Endothelial cell (in vitro differentiated cells): ENCODE measurements at regions not wholly inside any gene's neighbourhood (a gene's known extent, or its start where the extent isn't known, plus 50 kb on each side); places are given as distances from the start of the nearest gene placed in this dataset.

Experiments used
- DNase-seq: peaks from one replicate; pipeline ENCODE4 v3.0.0; 2021; ENCODE audit warnings: low spot score
- H3K27ac Mint-ChIP-seq: one replicate; pipeline ENCODE4 v1.8.0; 2021; ENCODE audit warnings: mixed read lengths, inconsistent platforms; ENCODE audit not compliant: unreplicated experiment
- H3K27me3 Mint-ChIP-seq: one replicate; pipeline ENCODE4 v1.8.0; 2021; ENCODE audit warnings: mild to moderate bottlenecking, moderate library complexity, mixed read lengths, inconsistent platforms; ENCODE audit not compliant: unreplicated experiment
- H3K36me3 Mint-ChIP-seq: one replicate; pipeline ENCODE4 v1.8.0; 2021; ENCODE audit warnings: mild to moderate bottlenecking, low read depth, mixed read lengths, inconsistent platforms; ENCODE audit not compliant: unreplicated experiment
- H3K4me1 Mint-ChIP-seq: one replicate; pipeline ENCODE4 v1.8.0; 2021; ENCODE audit warnings: mild to moderate bottlenecking, mixed read lengths, inconsistent platforms; ENCODE audit not compliant: unreplicated experiment
- H3K4me3 Mint-ChIP-seq: one replicate; pipeline ENCODE4 v1.8.0; 2021; ENCODE audit warnings: mild to moderate bottlenecking, mixed read lengths, inconsistent platforms; ENCODE audit not compliant: unreplicated experiment
- H3K9me3 Mint-ChIP-seq: one replicate; pipeline ENCODE4 v1.8.0; 2021; ENCODE audit warnings: mixed read lengths, inconsistent platforms; ENCODE audit not compliant: unreplicated experiment
- CTCF ChIP-seq: fragments of 200-600 bp; sonication (generic); IDR thresholded peaks from one replicate; pipeline ENCODE4 v1.5.0; 2021; ENCODE audit warnings: antibody characterized with exemption; ENCODE audit not compliant: unreplicated experiment

- H3K27ac Mint-ChIP-seq, result no peak overlapping the region
- DNase-seq, result no peak
- H3K9me3 Mint-ChIP-seq, result no peaks in the 10 kb centered on the region
- no peaks in the 10 kb centered on the region for H3K36me3 Mint-ChIP-seq
- TF ChIP-seq CTCF, result no peak
- H3K4me1 Mint-ChIP-seq, result no peaks in the 10 kb centered on the region
- no peak overlapping the region for H3K4me3 Mint-ChIP-seq
- no peaks in the 10 kb centered on the region for H3K27me3 Mint-ChIP-seq
Measured at GRCh38 chr4:23070848-23071570, 378.3 kb downstream of the GBA3 start.

- Mint-ChIP-seq H3K27me3 (no peaks in the 10 kb centered on the region), H3K36me3 (no peaks in the 10 kb centered on the region), H3K9me3 (no peaks in the 10 kb centered on the region), H3K4me3 (no peak overlapping the region), H3K27ac (no peak overlapping the region), H3K4me1 (no peaks in the 10 kb centered on the region)
- no peak for TF ChIP-seq CTCF
- no peak for DNase-seq
Measured at GRCh38 chr4:23068756-23069155, 376.0 kb downstream of the GBA3 start.

- DNase-seq, result no peak
- no peaks in the 10 kb centered on the region for H3K4me1 Mint-ChIP-seq
- TF ChIP-seq CTCF, result no peak
- no peaks in the 10 kb centered on the region for H3K27me3 Mint-ChIP-seq
- H3K27ac Mint-ChIP-seq, result no peak overlapping the region
- no peaks in the 10 kb centered on the region for H3K36me3 Mint-ChIP-seq
- H3K4me3 Mint-ChIP-seq, result no peak overlapping the region
- no peaks in the 10 kb centered on the region for H3K9me3 Mint-ChIP-seq
Measured at GRCh38 chr4:23068287-23068686, 375.6 kb downstream of the GBA3 start.

- H3K27me3 Mint-ChIP-seq, result no peaks in the 10 kb centered on the region
- H3K36me3 Mint-ChIP-seq, result no peaks in the 10 kb centered on the region
- H3K4me3 Mint-ChIP-seq, result no peak overlapping the region
- no peak for TF ChIP-seq CTCF
- no peaks in the 10 kb centered on the region for H3K9me3 Mint-ChIP-seq
- no peak for DNase-seq
- peaks cover 4% of the 10 kb centered on the region for H3K4me1 Mint-ChIP-seq
- H3K27ac Mint-ChIP-seq, result no peak overlapping the region
Measured at GRCh38 chr4:23062188-23062587, 369.5 kb downstream of the GBA3 start.

GRCh38 chr4:23061431-23061830, 368.7 kb downstream of the GBA3 start:
- Mint-ChIP-seq H3K27me3 (no peaks in the 10 kb centered on the region), H3K27ac (no peak overlapping the region), H3K4me3 (no peak overlapping the region), H3K9me3 (no peaks in the 10 kb centered on the region), H3K36me3 (no peaks in the 10 kb centered on the region), H3K4me1 (peaks cover 4% of the 10 kb centered on the region)
- DNase-seq, result no peak
- TF ChIP-seq CTCF, result no peak
